GM23248 (cell line): ENCODE measurements at regions not wholly inside any gene's neighbourhood (a gene's known extent, or its start where the extent isn't known, plus 50 kb on each side); places are given as distances from the start of the nearest gene placed in this dataset.

Source experiments
- DNase-seq: peaks from one replicate; pipeline ENCODE4 v3.0.0-alpha.2; 2015
- H2AFZ ChIP-seq: fragments of 200-600 bp; sonication (generic); 2 replicates; pipeline ENCODE4 v1.6.1; 2016; ENCODE audit warnings: antibody characterized with exemption
- H3F3A ChIP-seq: fragments of 200-600 bp; sonication (generic); 2 replicates; pipeline ENCODE4 v1.6.1; 2016; ENCODE audit warnings: mild to moderate bottlenecking, antibody characterized with exemption, mixed run types; ENCODE audit not compliant: insufficient read depth
- H3K27ac ChIP-seq: fragments of 200-600 bp; sonication (generic); 2 replicates; pipeline ENCODE4 v1.5.1; 2016; ENCODE audit warnings: mild to moderate bottlenecking
- H3K27me3 ChIP-seq: fragments of 200-600 bp; sonication (generic); replicated peaks from 2 replicates; pipeline ENCODE4 v1.6.1; 2016; ENCODE audit warnings: mild to moderate bottlenecking; ENCODE audit not compliant: insufficient read depth
- H3K36me3 ChIP-seq: fragments of 200-600 bp; sonication (generic); 2 replicates; pipeline ENCODE4 v1.6.1; 2016; ENCODE audit warnings: low read depth, mild to moderate bottlenecking
- H3K4me1 ChIP-seq: fragments of 200-600 bp; sonication (generic); 2 replicates; pipeline ENCODE4 v1.6.1; 2016; ENCODE audit warnings: mild to moderate bottlenecking; ENCODE audit not compliant: insufficient read depth
- H3K4me2 ChIP-seq: fragments of 200-600 bp; sonication (generic); one replicate; pipeline ENCODE4 v1.6.1; 2016; ENCODE audit warnings: mild to moderate bottlenecking; ENCODE audit not compliant: unreplicated experiment
- H3K4me3 ChIP-seq: fragments of 200-600 bp; sonication (generic); 2 replicates; pipeline ENCODE4 v1.5.1; 2016; ENCODE audit warnings: mild to moderate bottlenecking
- H3K79me2 ChIP-seq: fragments of 200-600 bp; sonication (generic); 2 replicates; pipeline ENCODE4 v1.6.1; 2016; ENCODE audit warnings: mild to moderate bottlenecking; ENCODE audit not compliant: insufficient read depth
- H3K9ac ChIP-seq: fragments of 200-600 bp; sonication (generic); 2 replicates; pipeline ENCODE4 v1.6.1; 2016; ENCODE audit warnings: mild to moderate bottlenecking
- H3K9me2 ChIP-seq: fragments of 200-600 bp; sonication (generic); 2 replicates; pipeline ENCODE4 v1.6.1; 2016; ENCODE audit warnings: mixed run types, mild to moderate bottlenecking, moderate library complexity; ENCODE audit not compliant: insufficient read depth
- H3K9me3 ChIP-seq: fragments of 200-600 bp; sonication (generic); one replicate; pipeline ENCODE4 v1.6.1; 2017; ENCODE audit warnings: low read depth
- H4K20me1 ChIP-seq: fragments of 200-600 bp; sonication (generic); 2 replicates; pipeline ENCODE4 v1.6.0; 2016; ENCODE audit not compliant: insufficient read depth
- EZH2 ChIP-seq: fragments of 200-600 bp; sonication (generic); IDR thresholded peaks from 2 replicates; pipeline ENCODE4 v1.6.1; 2018; ENCODE audit warnings: antibody characterized with exemption, mild to moderate bottlenecking; ENCODE audit not compliant: insufficient read depth, poor library complexity, severe bottlenecking
- EZH2phosphoT487 ChIP-seq: fragments of 200-600 bp; sonication (generic); IDR thresholded peaks from 2 replicates; pipeline ENCODE4 v1.6.1; 2018; ENCODE audit warnings: antibody characterized with exemption, moderate library complexity, mild to moderate bottlenecking, low read depth; ENCODE audit not compliant: insufficient read depth
- WGBS, 2 experiments: methylation state at CpG; one replicate each; pipeline ENCODE4 v1.1.6; 2015 to 2017; ENCODE audit warnings: low lambda C conversion rate in 2 of 2, low coverage in 1 of 2; ENCODE audit errors: missing lambda C conversion rate in 2 of 2; 5-methylcytosine and 5-hydroxymethylcytosine counted together
- in situ Hi-C: fragments of 300-500 bp; cut with MboI; formaldehyde crosslinking; loops from 2 replicates; pipeline ENCODE4 v1.15.0; 2020

GRCh38 chr4:181756451-181757095 lies 486.6 kb upstream of the TENM3 start:
- Histone ChIP-seq H3F3A (no peaks in the 10 kb centered on the region), H3K27ac (no peak overlapping the region), H3K9me2 (no peaks in the 10 kb centered on the region), H3K4me1 (no peaks in the 10 kb centered on the region), H3K4me2 (no peak overlapping the region), H3K79me2 (no peaks in the 10 kb centered on the region), H3K9me3 (no peaks in the 10 kb centered on the region), H2AFZ (no peak overlapping the region), H3K36me3 (no peaks in the 10 kb centered on the region), H4K20me1 (no peaks in the 10 kb centered on the region), H3K9ac (no peak overlapping the region), H3K4me3 (no peak overlapping the region), H3K27me3 (no peaks in the 10 kb centered on the region)
- no peak for DNase-seq
- 9 to 10% methylated on average over 5 of the region's 5 CpGs for WGBS, 2 experiments
- in situ Hi-C loops: no loop called here
- TF ChIP-seq EZH2: no peak
- no peak for TF ChIP-seq EZH2phosphoT487

GRCh38 chr4:181757098-181757497 lies 486.1 kb upstream of the TENM3 start:
- H3K9me2 ChIP-seq: no peaks in the 10 kb centered on the region
- in situ Hi-C loops: no loop called here
- H3F3A ChIP-seq: no peaks in the 10 kb centered on the region
- no peak overlapping the region for H2AFZ ChIP-seq
- WGBS, 2 experiments: 20 to 21% methylated on average over 3 of the region's 3 CpGs
- no peaks in the 10 kb centered on the region for H3K27me3 ChIP-seq
- H3K79me2 ChIP-seq: no peaks in the 10 kb centered on the region
- no peaks in the 10 kb centered on the region for H4K20me1 ChIP-seq
- H3K27ac ChIP-seq: no peak overlapping the region
- H3K4me1 ChIP-seq: no peaks in the 10 kb centered on the region
- TF ChIP-seq EZH2phosphoT487: no peak
- TF ChIP-seq EZH2: no peak
- no peaks in the 10 kb centered on the region for H3K9me3 ChIP-seq
- H3K4me3 ChIP-seq: no peak overlapping the region
- no peak overlapping the region for H3K9ac ChIP-seq
- DNase-seq: no peak
- H3K4me2 ChIP-seq: no peak overlapping the region
- H3K36me3 ChIP-seq: no peaks in the 10 kb centered on the region

GRCh38 chr4:181757910-181758660 lies 485.1 kb upstream of the TENM3 start:
- Histone ChIP-seq H3K9me2 (no peaks in the 10 kb centered on the region), H3K4me1 (no peaks in the 10 kb centered on the region), H3K4me2 (no peak overlapping the region), H3K9me3 (no peaks in the 10 kb centered on the region), H3K9ac (no peak overlapping the region), H2AFZ (no peak overlapping the region), H3F3A (no peaks in the 10 kb centered on the region), H3K36me3 (no peaks in the 10 kb centered on the region), H3K79me2 (no peaks in the 10 kb centered on the region), H4K20me1 (no peaks in the 10 kb centered on the region), H3K27ac (no peak overlapping the region), H3K27me3 (no peaks in the 10 kb centered on the region), H3K4me3 (no peak overlapping the region)
- 27 to 30% methylated on average over 8 of the region's 8 CpGs for WGBS, 2 experiments
- DNase-seq: no peak
- in situ Hi-C loops: no loop called here
- TF ChIP-seq EZH2phosphoT487 (no peak), EZH2 (no peak)

DNA sequence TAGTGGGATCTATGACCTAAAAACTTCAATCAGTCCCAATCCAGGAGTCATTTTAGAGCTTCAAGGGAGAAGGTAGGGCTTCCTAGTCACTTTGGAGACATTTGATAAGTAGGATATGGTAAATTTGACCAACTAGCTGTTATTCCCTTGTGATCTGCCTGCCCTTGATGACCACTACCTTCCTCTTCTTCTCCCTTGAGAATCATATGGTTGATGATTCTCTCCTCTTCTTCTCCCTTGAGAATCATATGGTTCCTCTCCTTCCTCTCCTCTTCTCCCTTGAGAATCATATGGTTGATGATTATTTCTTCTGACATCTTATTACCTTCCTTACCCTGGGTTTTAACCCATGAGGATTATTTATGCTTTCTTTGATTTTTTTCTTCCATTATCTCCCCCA lies 482.6 kb upstream of the TENM3 start:
- Histone ChIP-seq H3F3A (no peaks in the 10 kb centered on the region), H3K4me3 (no peak overlapping the region), H3K27me3 (no peaks in the 10 kb centered on the region), H4K20me1 (no peaks in the 10 kb centered on the region), H2AFZ (no peak overlapping the region), H3K9ac (no peak overlapping the region), H3K9me3 (no peaks in the 10 kb centered on the region), H3K4me2 (no peak overlapping the region), H3K9me2 (no peaks in the 10 kb centered on the region), H3K36me3 (no peaks in the 10 kb centered on the region), H3K4me1 (no peaks in the 10 kb centered on the region), H3K27ac (no peak overlapping the region), H3K79me2 (no peaks in the 10 kb centered on the region)
- DNase-seq: no peak
- in situ Hi-C loops: no loop called here
- TF ChIP-seq EZH2phosphoT487 (no peak), EZH2 (no peak)

DNA sequence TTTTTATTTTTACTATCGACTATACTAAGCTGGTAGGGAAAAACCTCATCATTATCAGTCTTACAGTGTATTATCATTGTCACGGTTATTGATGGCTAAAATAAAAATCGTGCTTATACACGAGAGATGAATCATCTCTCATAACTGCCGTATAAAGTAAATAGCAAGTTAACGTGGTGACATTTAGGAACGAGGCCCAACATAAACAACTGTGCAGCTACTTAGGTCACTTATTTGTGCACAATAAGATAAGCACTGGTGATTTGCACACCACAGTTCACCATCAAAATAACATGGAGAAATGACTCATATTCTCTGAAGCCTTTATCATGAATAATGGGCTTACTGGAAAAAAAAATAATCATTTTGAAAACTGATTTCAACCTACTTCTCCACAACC lies 482.0 kb upstream of the TENM3 start:
- Histone ChIP-seq H3K4me3 (no peak overlapping the region), H3K9me2 (no peaks in the 10 kb centered on the region), H3K9me3 (no peaks in the 10 kb centered on the region), H3K4me1 (no peaks in the 10 kb centered on the region), H3K27me3 (no peaks in the 10 kb centered on the region), H3F3A (no peaks in the 10 kb centered on the region), H2AFZ (no peak overlapping the region), H3K27ac (no peak overlapping the region), H3K79me2 (no peaks in the 10 kb centered on the region), H4K20me1 (no peaks in the 10 kb centered on the region), H3K4me2 (no peak overlapping the region), H3K9ac (no peak overlapping the region), H3K36me3 (no peaks in the 10 kb centered on the region)
- TF ChIP-seq EZH2: no peak
- TF ChIP-seq EZH2phosphoT487: no peak
- DNase-seq: no peak
- in situ Hi-C loops: no loop called here
- WGBS, 2 experiments: 39 to 43% methylated on average over 7 of the region's 7 CpGs
